Muscle of leg (tissue), 3 donors: ENCODE measurements at regions not wholly inside any gene's neighbourhood (a gene's known extent, or its start where the extent isn't known, plus 50 kb on each side); places are given as distances from the start of the nearest gene placed in this dataset.

Experiments
- DNase-seq: peaks from one replicate; pipeline ENCODE4 v3.0.0; 2013
- H3K27ac ChIP-seq: one replicate; pipeline ENCODE4 v1.5.1; 2013; ENCODE audit warnings: mild to moderate bottlenecking, low read length, control low read depth
- H3K27me3 ChIP-seq: one replicate; pipeline ENCODE4 v1.6.1; 2013; ENCODE audit warnings: low read length; ENCODE audit not compliant: control insufficient read depth, insufficient read depth
- H3K36me3 ChIP-seq: one replicate; pipeline ENCODE4 v1.6.1; 2013; ENCODE audit warnings: low read length; ENCODE audit not compliant: control insufficient read depth, insufficient read depth
- H3K4me1 ChIP-seq: one replicate; pipeline ENCODE4 v1.6.1; 2013; ENCODE audit warnings: low read length; ENCODE audit not compliant: control insufficient read depth, insufficient read depth
- H3K4me3 ChIP-seq: one replicate; pipeline ENCODE4 v1.5.1; 2013; ENCODE audit warnings: low read length, control low read depth
- H3K9me3 ChIP-seq: replicated peaks from 2 replicates; pipeline ENCODE4 v1.6.1; 2013; ENCODE audit warnings: low read depth, low read length; ENCODE audit not compliant: control insufficient read depth
- WGBS: methylation state at CpG from one replicate; pipeline ENCODE4 v1.1.5; 2013; ENCODE audit warnings: missing lambda C conversion rate; ENCODE audit not compliant: insufficient coverage; 5-methylcytosine and 5-hydroxymethylcytosine counted together

GRCh38 chr11:127998421-127998820 is 588.9 kb downstream of the ETS1 start:
- no peak overlapping the region for H3K4me3 ChIP-seq
- 63% methylated on average over 2 of the region's 5 CpGs for WGBS

GRCh38 chr11:127997594-127997993 is 589.8 kb downstream of the ETS1 start:
- no CpG with 5 or more reads among the region's 2 CpGs for WGBS
- H3K4me3 ChIP-seq: no peak overlapping the region
- H3K27ac ChIP-seq: no peak overlapping the region
- H3K36me3 ChIP-seq: no peaks in the 10 kb centered on the region
- no peaks in the 10 kb centered on the region for H3K27me3 ChIP-seq
- no peaks in the 10 kb centered on the region for H3K9me3 ChIP-seq
- H3K4me1 ChIP-seq: no peaks in the 10 kb centered on the region
- DNase-seq: no peak

More at GRCh38 chr11:127998421-127998820, 588.9 kb downstream of the ETS1 start:
- Histone ChIP-seq H3K4me1 (no peaks in the 10 kb centered on the region), H3K9me3 (no peaks in the 10 kb centered on the region), H3K27me3 (no peaks in the 10 kb centered on the region), H3K36me3 (no peaks in the 10 kb centered on the region), H3K27ac (no peak overlapping the region)
- DNase-seq: no peak

- no peak for DNase-seq
- Histone ChIP-seq H3K9me3 (no peaks in the 10 kb centered on the region), H3K27me3 (no peaks in the 10 kb centered on the region), H3K4me1 (no peaks in the 10 kb centered on the region), H3K36me3 (no peaks in the 10 kb centered on the region), H3K4me3 (no peak overlapping the region), H3K27ac (no peak overlapping the region)
- WGBS: no CpG with 5 or more reads among the region's 5 CpGs
Measured at GRCh38 chr11:127996825-127997224, 590.5 kb downstream of the ETS1 start.

GRCh38 chr11:127995921-127996320 is 591.4 kb downstream of the ETS1 start:
- 76% methylated on average over 3 of the region's 3 CpGs for WGBS
- Histone ChIP-seq H3K27ac (no peak overlapping the region), H3K4me1 (no peaks in the 10 kb centered on the region), H3K9me3 (no peaks in the 10 kb centered on the region), H3K27me3 (no peaks in the 10 kb centered on the region), H3K36me3 (no peaks in the 10 kb centered on the region), H3K4me3 (no peak overlapping the region)
- no peak for DNase-seq

GRCh38 chr11:127994736-127995135 is 592.6 kb downstream of the ETS1 start:
- H3K36me3 ChIP-seq: no peaks in the 10 kb centered on the region

GRCh38 chr11:127993788-127994187 is 593.6 kb downstream of the ETS1 start:
- 92% methylated on average over 2 of the region's 7 CpGs for WGBS
- Histone ChIP-seq H3K4me1 (no peaks in the 10 kb centered on the region), H3K27ac (no peak overlapping the region), H3K36me3 (no peaks in the 10 kb centered on the region), H3K9me3 (no peaks in the 10 kb centered on the region), H3K27me3 (no peaks in the 10 kb centered on the region), H3K4me3 (no peak overlapping the region)
- DNase-seq: no peak

More at GRCh38 chr11:127994736-127995135, 592.6 kb downstream of the ETS1 start:
- no peak overlapping the region for H3K27ac ChIP-seq
- no peaks in the 10 kb centered on the region for H3K27me3 ChIP-seq
- H3K4me3 ChIP-seq: no peak overlapping the region
- no peak for DNase-seq
- no peaks in the 10 kb centered on the region for H3K4me1 ChIP-seq
- no peaks in the 10 kb centered on the region for H3K9me3 ChIP-seq
- WGBS: 20% methylated on average over 1 of the region's 4 CpGs

- Histone ChIP-seq H3K4me1 (no peaks in the 10 kb centered on the region), H3K9me3 (no peaks in the 10 kb centered on the region), H3K27me3 (no peaks in the 10 kb centered on the region), H3K36me3 (no peaks in the 10 kb centered on the region), H3K4me3 (no peak overlapping the region), H3K27ac (no peak overlapping the region)
- no peak for DNase-seq
- 69% methylated on average over 5 of the region's 5 CpGs for WGBS
Measured at GRCh38 chr11:127993281-127993680, 594.1 kb downstream of the ETS1 start.

GRCh38 chr11:127986073-127986472 is 601.3 kb downstream of the ETS1 start:
- Histone ChIP-seq H3K36me3 (no peaks in the 10 kb centered on the region), H3K4me1 (no peaks in the 10 kb centered on the region), H3K4me3 (no peak overlapping the region), H3K27ac (no peak overlapping the region), H3K9me3 (no peaks in the 10 kb centered on the region), H3K27me3 (no peaks in the 10 kb centered on the region)
- WGBS: 100% methylated on average over 1 of the region's 4 CpGs
- DNase-seq: no peak

- no peaks in the 10 kb centered on the region for H3K4me1 ChIP-seq
Measured at GRCh38 chr11:127972816-127973215, 614.5 kb downstream of the ETS1 start.

GRCh38 chr11:127971448-127971847 is 615.9 kb downstream of the ETS1 start:
- no peaks in the 10 kb centered on the region for H3K9me3 ChIP-seq
- 100% methylated on average over 2 of the region's 5 CpGs for WGBS
- no peak overlapping the region for H3K4me3 ChIP-seq
- no peak overlapping the region for H3K27ac ChIP-seq
- H3K36me3 ChIP-seq: no peaks in the 10 kb centered on the region
- no peaks in the 10 kb centered on the region for H3K4me1 ChIP-seq
- H3K27me3 ChIP-seq: no peaks in the 10 kb centered on the region
- no peak for DNase-seq

More at GRCh38 chr11:127972816-127973215, 614.5 kb downstream of the ETS1 start:
- DNase-seq: no peak
- Histone ChIP-seq H3K27ac (no peak overlapping the region), H3K27me3 (no peaks in the 10 kb centered on the region), H3K36me3 (no peaks in the 10 kb centered on the region), H3K9me3 (no peaks in the 10 kb centered on the region), H3K4me3 (no peak overlapping the region)

GRCh38 chr11:127966821-127967220 is 620.5 kb downstream of the ETS1 start:
- no peak for DNase-seq
- H3K36me3 ChIP-seq: no peaks in the 10 kb centered on the region
- no peak overlapping the region for H3K4me3 ChIP-seq
- H3K4me1 ChIP-seq: no peaks in the 10 kb centered on the region
- 50% methylated on average over 1 of the region's 1 CpG for WGBS
- no peaks in the 10 kb centered on the region for H3K27me3 ChIP-seq
- H3K9me3 ChIP-seq: no peaks in the 10 kb centered on the region
- no peak overlapping the region for H3K27ac ChIP-seq
